RWPE2 (cell line): ENCODE measurements at regions not wholly inside any gene's neighbourhood (a gene's known extent, or its start where the extent isn't known, plus 50 kb on each side); places are given as distances from the start of the nearest gene placed in this dataset.

ENCODE experiments used
- ATAC-seq: fragments of 200-7000 bp; cut with Tn5 transposase; 3 replicates; pipeline ENCODE4 v1.9.1; 2021; ENCODE audit warnings: low read depth
- DNase-seq: peaks from one replicate; pipeline ENCODE4 v3.0.0-alpha.2; 2020; ENCODE audit warnings: low spot score
- H3K27ac ChIP-seq: fragments of 450-650 bp; 2 replicates; pipeline ENCODE4 v1.5.1; 2017; ENCODE audit warnings: mild to moderate bottlenecking; ENCODE audit not compliant: poor library complexity, severe bottlenecking
- H3K27me3 ChIP-seq: fragments of 250-450 bp; sonication (Bioruptor Pico); 2 replicates; pipeline ENCODE4 v1.5.1; 2021; ENCODE audit warnings: mild to moderate bottlenecking, moderate library complexity; ENCODE audit not compliant: insufficient read depth, poor library complexity, severe bottlenecking
- H3K36me3 ChIP-seq: fragments of 250-450 bp; sonication (Bioruptor Pico); 2 replicates; pipeline ENCODE4 v1.5.1; 2020; ENCODE audit warnings: low read depth, mild to moderate bottlenecking, moderate library complexity
- H3K4me1 ChIP-seq: fragments of 250-450 bp; sonication (Bioruptor Pico); 2 replicates; pipeline ENCODE4 v1.5.1; 2021; ENCODE audit warnings: mild to moderate bottlenecking, moderate library complexity; ENCODE audit not compliant: insufficient read depth, poor library complexity, severe bottlenecking
- H3K4me3 ChIP-seq: fragments of 250-450 bp; sonication (Bioruptor Pico); 2 replicates; pipeline ENCODE4 v1.5.1; 2021; ENCODE audit warnings: mild to moderate bottlenecking, moderate library complexity; ENCODE audit not compliant: severe bottlenecking
- H3K9me3 ChIP-seq: fragments of 250-450 bp; sonication (Bioruptor Pico); 2 replicates; pipeline ENCODE4 v1.5.1; 2021; ENCODE audit warnings: mild to moderate bottlenecking, moderate library complexity; ENCODE audit not compliant: severe bottlenecking
- CTCF ChIP-seq: fragments of 450-650 bp; IDR thresholded peaks from one replicate; pipeline ENCODE4 v1.5.1; 2017; ENCODE audit warnings: mild to moderate bottlenecking, moderate library complexity; ENCODE audit not compliant: poor library complexity, severe bottlenecking

DNA sequence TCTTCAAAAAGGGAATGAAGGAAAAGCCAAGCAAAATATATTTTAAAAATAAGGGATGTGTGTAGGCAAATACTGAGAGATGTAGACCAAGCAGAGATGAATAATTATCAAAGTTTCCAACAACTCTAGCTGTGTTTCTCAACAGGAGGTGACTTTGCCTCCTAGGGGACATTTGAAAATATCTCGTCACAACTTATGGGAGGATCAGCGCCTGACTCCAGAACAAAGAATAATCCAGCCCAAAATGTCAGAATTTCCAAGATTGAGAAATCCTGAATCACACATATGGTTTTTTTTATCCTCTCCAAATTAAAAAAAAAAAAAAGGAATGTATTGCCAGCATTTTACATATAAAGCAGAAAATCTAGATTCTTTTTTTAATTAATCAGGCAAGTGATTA, 241.2 kb upstream of the ZFP64 start:
- DNase-seq (no peak), ATAC-seq (no peak)
- TF ChIP-seq CTCF = no peak
- Histone ChIP-seq H3K27me3 (no peaks in the 10 kb centered on the region), H3K4me1 (no peaks in the 10 kb centered on the region), H3K9me3 (no peaks in the 10 kb centered on the region), H3K36me3 (no peaks in the 10 kb centered on the region), H3K4me3 (no peak overlapping the region), H3K27ac (no peak overlapping the region)

GRCh38 chr20:52429029-52429428, 237.4 kb upstream of the ZFP64 start:
- Histone ChIP-seq H3K27ac (no peak overlapping the region), H3K4me1 (no peaks in the 10 kb centered on the region), H3K4me3 (no peak overlapping the region), H3K36me3 (no peaks in the 10 kb centered on the region), H3K27me3 (no peaks in the 10 kb centered on the region), H3K9me3 (no peaks in the 10 kb centered on the region)
- TF ChIP-seq CTCF = no peak
- ATAC-seq = no peak
- DNase-seq = no peak

GRCh38 chr20:52427960-52428359, 236.4 kb upstream of the ZFP64 start:
- ATAC-seq (no peak), DNase-seq (no peak)
- Histone ChIP-seq H3K9me3 (no peaks in the 10 kb centered on the region), H3K27me3 (no peaks in the 10 kb centered on the region), H3K27ac (no peak overlapping the region), H3K4me3 (no peak overlapping the region), H3K36me3 (no peaks in the 10 kb centered on the region), H3K4me1 (no peaks in the 10 kb centered on the region)
- no peak for TF ChIP-seq CTCF

DNA sequence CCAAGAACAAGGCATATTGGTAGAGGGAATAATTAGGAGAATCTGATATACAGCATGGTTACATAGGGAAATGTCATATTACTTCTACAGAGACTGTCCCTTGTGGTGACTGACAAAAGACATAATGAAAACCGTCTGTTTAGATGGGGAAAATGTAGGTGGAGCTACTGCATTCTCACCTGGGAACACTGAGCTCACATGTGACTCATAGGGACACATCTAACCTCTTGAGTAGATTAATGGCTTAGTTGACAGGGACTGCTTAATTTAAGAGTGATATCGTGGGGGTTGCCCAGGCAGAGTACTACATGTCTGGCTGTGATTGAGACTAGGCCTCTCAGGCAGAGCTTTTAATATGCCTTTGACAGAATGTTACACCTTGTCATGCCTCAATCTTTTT, 235.3 kb upstream of the ZFP64 start:
- no peak for TF ChIP-seq CTCF
- DNase-seq (no peak), ATAC-seq (peak; percentile 60)
- H3K4me1 ChIP-seq = no peaks in the 10 kb centered on the region
- H3K27ac ChIP-seq = no peak overlapping the region
- no peaks in the 10 kb centered on the region for H3K9me3 ChIP-seq
- H3K27me3 ChIP-seq = no peaks in the 10 kb centered on the region
- H3K4me3 ChIP-seq = no peak overlapping the region
- H3K36me3 ChIP-seq = no peaks in the 10 kb centered on the region

DNA sequence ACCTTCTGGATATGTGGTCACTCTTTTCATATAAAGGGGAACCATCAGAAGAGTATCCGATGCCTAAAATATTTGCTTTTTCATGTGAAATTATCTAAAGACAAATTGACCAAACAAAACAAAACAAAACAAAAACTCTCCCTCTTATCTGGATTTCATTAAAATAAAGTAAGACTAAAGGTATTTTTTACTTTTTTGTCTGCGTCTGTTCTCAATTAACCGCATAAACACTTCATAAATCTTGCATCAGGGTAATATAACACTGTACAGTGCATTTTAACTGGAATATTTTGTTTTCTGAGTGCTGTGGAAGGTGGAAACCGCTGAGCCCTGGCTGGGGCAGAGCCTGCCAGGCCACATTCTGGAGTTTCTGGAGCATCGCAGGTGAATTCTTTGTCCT, 234.1 kb upstream of the ZFP64 start:
- Histone ChIP-seq H3K27ac (no peak overlapping the region), H3K27me3 (no peaks in the 10 kb centered on the region), H3K4me3 (no peak overlapping the region), H3K36me3 (no peaks in the 10 kb centered on the region), H3K9me3 (no peaks in the 10 kb centered on the region), H3K4me1 (no peaks in the 10 kb centered on the region)
- no peak for ATAC-seq
- no peak for DNase-seq
- TF ChIP-seq CTCF = no peak
